ENCODE measurements at regions not wholly inside any gene's neighbourhood (a gene's known extent, or its start where the extent isn't known, plus 50 kb on each side); places are given as distances from the start of the nearest gene placed in this dataset.

DNA sequence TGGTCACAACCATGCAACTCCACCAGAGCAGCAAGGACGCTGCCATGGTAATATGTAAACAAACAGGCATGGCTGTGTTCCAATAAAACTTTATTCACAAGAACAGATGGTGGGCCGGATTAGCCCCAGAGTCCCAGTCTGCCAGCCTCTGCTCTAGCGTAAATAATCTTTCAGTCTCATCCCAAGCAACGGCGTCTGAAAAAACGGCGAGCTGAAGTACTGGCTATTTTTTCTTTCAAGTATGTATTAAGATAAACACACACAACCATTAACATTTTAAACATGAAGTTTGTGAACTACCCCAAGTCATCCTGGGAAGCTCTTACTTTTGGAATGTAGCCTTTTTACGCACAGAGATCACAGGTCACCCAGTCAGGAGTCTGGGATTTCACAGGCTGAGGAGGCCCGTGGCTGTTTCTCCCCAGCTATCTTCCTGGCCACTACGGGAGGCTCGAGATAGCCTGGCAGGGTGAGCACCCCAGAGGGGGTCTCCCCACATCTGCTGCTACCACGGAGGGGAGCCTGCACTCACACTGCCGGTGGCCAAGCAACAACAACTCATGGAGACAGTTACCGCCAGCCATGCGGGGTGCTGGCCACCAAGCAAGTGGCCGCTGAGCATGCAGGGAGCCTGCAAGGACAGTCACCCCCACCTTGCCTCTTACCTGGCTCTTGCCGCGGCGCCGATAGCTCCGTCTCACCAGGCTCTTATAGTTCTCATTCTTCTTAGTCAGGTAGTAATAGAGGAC, 124.6 kb downstream of the RFLNA start:
- TF ChIP-seq, protein P1, sequence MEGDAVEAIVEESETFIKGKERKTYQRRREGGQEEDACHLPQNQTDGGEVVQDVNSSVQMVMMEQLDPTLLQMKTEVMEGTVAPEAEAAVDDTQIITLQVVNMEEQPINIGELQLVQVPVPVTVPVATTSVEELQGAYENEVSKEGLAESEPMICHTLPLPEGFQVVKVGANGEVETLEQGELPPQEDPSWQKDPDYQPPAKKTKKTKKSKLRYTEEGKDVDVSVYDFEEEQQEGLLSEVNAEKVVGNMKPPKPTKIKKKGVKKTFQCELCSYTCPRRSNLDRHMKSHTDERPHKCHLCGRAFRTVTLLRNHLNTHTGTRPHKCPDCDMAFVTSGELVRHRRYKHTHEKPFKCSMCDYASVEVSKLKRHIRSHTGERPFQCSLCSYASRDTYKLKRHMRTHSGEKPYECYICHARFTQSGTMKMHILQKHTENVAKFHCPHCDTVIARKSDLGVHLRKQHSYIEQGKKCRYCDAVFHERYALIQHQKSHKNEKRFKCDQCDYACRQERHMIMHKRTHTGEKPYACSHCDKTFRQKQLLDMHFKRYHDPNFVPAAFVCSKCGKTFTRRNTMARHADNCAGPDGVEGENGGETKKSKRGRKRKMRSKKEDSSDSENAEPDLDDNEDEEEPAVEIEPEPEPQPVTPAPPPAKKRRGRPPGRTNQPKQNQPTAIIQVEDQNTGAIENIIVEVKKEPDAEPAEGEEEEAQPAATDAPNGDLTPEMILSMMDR (IDR thresholded peaks at IDR 0.05): no peak
- TF ChIP-seq POLR2A (IDR thresholded peaks at IDR 0.05) (no peak), EP300 (IDR thresholded peaks at IDR 0.05) (peak in 1 of 4 donors; percentile 26), POLR2AphosphoS5 (IDR thresholded peaks at IDR 0.05) (peak in 1 of 4 donors; percentile 25)
